ENCODE measurements at regions not wholly inside any gene's neighbourhood (a gene's known extent, or its start where the extent isn't known, plus 50 kb on each side); places are given as distances from the start of the nearest gene placed in this dataset.

DNA sequence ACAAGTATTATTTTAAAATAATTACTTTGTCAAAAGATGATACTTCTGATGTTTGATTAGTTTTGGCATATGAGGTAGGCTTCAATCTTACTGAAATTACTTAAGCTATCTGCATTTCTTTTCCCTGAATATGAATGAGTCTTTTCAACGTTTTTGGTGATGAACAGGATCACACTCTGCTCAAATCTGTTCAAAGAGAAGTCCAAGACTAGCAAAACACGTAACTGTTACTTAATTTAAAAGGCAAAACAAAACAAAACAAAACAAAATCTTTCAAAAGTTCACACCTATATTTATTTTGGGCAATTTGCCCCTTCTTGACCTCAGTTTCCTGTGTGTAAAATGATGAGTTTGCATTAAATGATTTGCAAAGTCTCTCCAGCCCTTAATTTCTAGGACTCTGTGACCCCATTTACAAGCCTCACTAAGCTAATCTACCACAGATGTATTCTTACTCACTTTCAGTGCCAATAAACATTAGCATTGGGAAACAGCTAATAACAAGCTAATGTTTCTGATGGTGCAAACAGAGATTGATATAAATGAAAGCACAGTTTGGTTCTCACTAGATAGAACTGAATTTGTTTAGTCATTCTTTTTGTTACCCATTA is 865.4 kb downstream of the LTN1 start:
- ATAC-seq (no peak), DNase-seq (ENCODE audit: low spot score) (no peak)
- H3K4me1 Mint-ChIP-seq = no peaks in the 10 kb centered on the region
- peaks cover 23% of the 10 kb centered on the region for H3K9me3 Mint-ChIP-seq
- POLR2A ChIA-PET = no interaction called here
- H3K27me3 Mint-ChIP-seq (ENCODE audit: low read depth) = no peaks in the 10 kb centered on the region
- H3K36me3 Mint-ChIP-seq = peaks cover 18% of the 10 kb centered on the region
- no peak overlapping the region for H3K27ac Mint-ChIP-seq
- TF ChIP-seq FOXK1 (CRISPR knock-in tag; IDR thresholded peaks at IDR 0.05) (no peak), NR1H2 (CRISPR knock-in tag; IDR thresholded peaks at IDR 0.05) (no peak), MXD4 (CRISPR knock-in tag; IDR thresholded peaks at IDR 0.05; ENCODE audit: borderline replicate concordance) (no peak), ZNF671 (CRISPR knock-in tag; IDR thresholded peaks at IDR 0.05) (no peak), JAZF1 (CRISPR knock-in tag; IDR thresholded peaks at IDR 0.05) (no peak), GRHL2 (CRISPR knock-in tag; IDR thresholded peaks at IDR 0.05; ENCODE audit: insufficient replicate concordance, severe bottlenecking) (no peak), CREM (CRISPR knock-in tag; IDR thresholded peaks at IDR 0.05) (no peak), ERG (CRISPR knock-in tag; IDR thresholded peaks at IDR 0.05) (no peak), STAT6 (CRISPR knock-in tag; conservative IDR thresholded peaks at IDR 0.05; ENCODE audit: low read depth) (no peak)
- TF ChIP-seq, protein P1, sequence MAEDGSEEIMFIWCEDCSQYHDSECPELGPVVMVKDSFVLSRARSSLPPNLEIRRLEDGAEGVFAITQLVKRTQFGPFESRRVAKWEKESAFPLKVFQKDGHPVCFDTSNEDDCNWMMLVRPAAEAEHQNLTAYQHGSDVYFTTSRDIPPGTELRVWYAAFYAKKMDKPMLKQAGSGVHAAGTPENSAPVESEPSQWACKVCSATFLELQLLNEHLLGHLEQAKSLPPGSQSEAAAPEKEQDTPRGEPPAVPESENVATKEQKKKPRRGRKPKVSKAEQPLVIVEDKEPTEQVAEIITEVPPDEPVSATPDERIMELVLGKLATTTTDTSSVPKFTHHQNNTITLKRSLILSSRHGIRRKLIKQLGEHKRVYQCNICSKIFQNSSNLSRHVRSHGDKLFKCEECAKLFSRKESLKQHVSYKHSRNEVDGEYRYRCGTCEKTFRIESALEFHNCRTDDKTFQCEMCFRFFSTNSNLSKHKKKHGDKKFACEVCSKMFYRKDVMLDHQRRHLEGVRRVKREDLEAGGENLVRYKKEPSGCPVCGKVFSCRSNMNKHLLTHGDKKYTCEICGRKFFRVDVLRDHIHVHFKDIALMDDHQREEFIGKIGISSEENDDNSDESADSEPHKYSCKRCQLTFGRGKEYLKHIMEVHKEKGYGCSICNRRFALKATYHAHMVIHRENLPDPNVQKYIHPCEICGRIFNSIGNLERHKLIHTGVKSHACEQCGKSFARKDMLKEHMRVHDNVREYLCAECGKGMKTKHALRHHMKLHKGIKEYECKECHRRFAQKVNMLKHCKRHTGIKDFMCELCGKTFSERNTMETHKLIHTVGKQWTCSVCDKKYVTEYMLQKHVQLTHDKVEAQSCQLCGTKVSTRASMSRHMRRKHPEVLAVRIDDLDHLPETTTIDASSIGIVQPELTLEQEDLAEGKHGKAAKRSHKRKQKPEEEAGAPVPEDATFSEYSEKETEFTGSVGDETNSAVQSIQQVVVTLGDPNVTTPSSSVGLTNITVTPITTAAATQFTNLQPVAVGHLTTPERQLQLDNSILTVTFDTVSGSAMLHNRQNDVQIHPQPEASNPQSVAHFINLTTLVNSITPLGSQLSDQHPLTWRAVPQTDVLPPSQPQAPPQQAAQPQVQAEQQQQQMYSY (CRISPR knock-in tag; IDR thresholded peaks at IDR 0.05) = no peak
- TF ChIP-seq, protein P2, sequence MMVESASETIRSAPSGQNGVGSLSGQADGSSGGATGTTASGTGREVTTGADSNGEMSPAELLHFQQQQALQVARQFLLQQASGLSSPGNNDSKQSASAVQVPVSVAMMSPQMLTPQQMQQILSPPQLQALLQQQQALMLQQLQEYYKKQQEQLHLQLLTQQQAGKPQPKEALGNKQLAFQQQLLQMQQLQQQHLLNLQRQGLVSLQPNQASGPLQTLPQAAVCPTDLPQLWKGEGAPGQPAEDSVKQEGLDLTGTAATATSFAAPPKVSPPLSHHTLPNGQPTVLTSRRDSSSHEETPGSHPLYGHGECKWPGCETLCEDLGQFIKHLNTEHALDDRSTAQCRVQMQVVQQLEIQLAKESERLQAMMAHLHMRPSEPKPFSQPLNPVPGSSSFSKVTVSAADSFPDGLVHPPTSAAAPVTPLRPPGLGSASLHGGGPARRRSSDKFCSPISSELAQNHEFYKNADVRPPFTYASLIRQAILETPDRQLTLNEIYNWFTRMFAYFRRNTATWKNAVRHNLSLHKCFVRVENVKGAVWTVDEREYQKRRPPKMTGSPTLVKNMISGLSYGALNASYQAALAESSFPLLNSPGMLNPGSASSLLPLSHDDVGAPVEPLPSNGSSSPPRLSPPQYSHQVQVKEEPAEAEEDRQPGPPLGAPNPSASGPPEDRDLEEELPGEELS (CRISPR knock-in tag; IDR thresholded peaks at IDR 0.05) = no peak
- TF ChIP-seq, protein P3, sequence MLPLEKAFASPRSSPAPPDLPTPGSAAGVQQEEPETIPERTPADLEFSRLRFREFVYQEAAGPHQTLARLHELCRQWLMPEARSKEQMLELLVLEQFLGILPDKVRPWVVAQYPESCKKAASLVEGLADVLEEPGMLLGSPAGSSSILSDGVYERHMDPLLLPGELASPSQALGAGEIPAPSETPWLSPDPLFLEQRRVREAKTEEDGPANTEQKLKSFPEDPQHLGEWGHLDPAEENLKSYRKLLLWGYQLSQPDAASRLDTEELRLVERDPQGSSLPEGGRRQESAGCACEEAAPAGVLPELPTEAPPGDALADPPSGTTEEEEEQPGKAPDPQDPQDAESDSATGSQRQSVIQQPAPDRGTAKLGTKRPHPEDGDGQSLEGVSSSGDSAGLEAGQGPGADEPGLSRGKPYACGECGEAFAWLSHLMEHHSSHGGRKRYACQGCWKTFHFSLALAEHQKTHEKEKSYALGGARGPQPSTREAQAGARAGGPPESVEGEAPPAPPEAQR (CRISPR knock-in tag; IDR thresholded peaks at IDR 0.05) = no peak
- CTCF ChIA-PET = no interaction called here
- H3K4me3 Mint-ChIP-seq = no peak overlapping the region

DNA sequence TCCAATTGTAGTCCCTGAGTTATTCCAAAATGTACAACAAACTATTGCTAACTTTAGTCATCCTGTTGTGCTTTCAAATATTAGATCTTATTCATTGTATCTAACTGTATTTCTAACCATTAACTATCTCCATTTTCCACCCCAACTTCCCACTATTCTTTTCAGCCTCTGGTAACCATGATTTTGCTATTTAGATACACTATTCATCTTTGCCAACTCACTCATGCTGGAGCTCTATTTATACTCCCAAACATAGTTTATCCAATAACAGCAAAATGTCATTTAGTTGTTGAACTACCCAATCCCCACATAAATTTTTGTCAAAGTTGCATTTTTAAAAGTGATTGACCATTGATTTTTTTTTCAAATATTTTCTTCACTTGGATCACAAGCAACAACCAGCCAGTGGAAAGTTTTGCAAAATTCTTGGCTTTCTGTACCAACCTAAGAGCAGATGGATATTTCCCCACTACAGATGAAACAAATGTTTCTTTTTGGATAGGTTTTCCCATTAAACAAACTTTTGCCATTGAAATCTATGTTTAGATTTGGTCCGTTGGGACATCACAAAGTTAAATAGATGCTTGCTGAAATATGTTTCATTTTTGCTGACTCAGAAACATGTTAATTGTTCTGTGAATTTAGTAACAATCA is 866.0 kb downstream of the LTN1 start:
- Mint-ChIP-seq H3K4me3 (no peak overlapping the region), H3K4me1 (no peaks in the 10 kb centered on the region), H3K9me3 (peaks cover 17% of the 10 kb centered on the region), H3K27ac (no peak overlapping the region), H3K36me3 (peaks cover 12% of the 10 kb centered on the region), H3K27me3 (ENCODE audit: low read depth) (no peaks in the 10 kb centered on the region)
- TF ChIP-seq USF1 (CRISPR knock-in tag; IDR thresholded peaks at IDR 0.05) = no peak
- TF ChIP-seq, protein P2 (CRISPR knock-in tag; IDR thresholded peaks at IDR 0.05) = no peak
- TF ChIP-seq JAZF1 (CRISPR knock-in tag; IDR thresholded peaks at IDR 0.05) = no peak
- no peak for TF ChIP-seq PRRX2 (CRISPR knock-in tag; IDR thresholded peaks at IDR 0.05)
- no peak for TF ChIP-seq SMAD3 (CRISPR knock-in tag; IDR thresholded peaks at IDR 0.05; ENCODE audit: borderline replicate concordance)
- no peak for TF ChIP-seq TCF7 (CRISPR knock-in tag; IDR thresholded peaks at IDR 0.05; ENCODE audit: low read depth)
- no peak for TF ChIP-seq NFATC4 (CRISPR knock-in tag; IDR thresholded peaks at IDR 0.05)
- ChIA-PET CTCF (no interaction called here), POLR2A (no interaction called here)
- no peak for DNase-seq (ENCODE audit: low spot score)
- ATAC-seq = no peak
